ENCODE measurements at regions not wholly inside any gene's neighbourhood (a gene's known extent, or its start where the extent isn't known, plus 50 kb on each side); places are given as distances from the start of the nearest gene placed in this dataset.

- H3K27ac ChIP-seq (ENCODE audit: low read depth, low read length): no peak overlapping the region
- no peaks in the 10 kb centered on the region for H3K4me1 ChIP-seq (ENCODE audit: control insufficient read depth, low read length)
Measured at GRCh38 chr2:66872986-66873754, 438.2 kb downstream of the MEIS1 start.

GRCh38 chr2:66874411-66874810, 439.5 kb downstream of the MEIS1 start:
- Histone ChIP-seq H3K27me3 (ENCODE audit: control insufficient read depth, low read length) (no peaks in the 10 kb centered on the region), H3K9me2 (replicated peaks; ENCODE audit: control insufficient read depth, low read length) (no peaks in the 10 kb centered on the region), H3K4me3 (ENCODE audit: low read length) (no peak overlapping the region), H3K36me3 (ENCODE audit: control insufficient read depth, low read length) (no peaks in the 10 kb centered on the region), H4K20me1 (ENCODE audit: control insufficient read depth, insufficient read depth, low read depth, low read length) (no peaks in the 10 kb centered on the region), H3K79me2 (ENCODE audit: control insufficient read depth, low read length) (no peaks in the 10 kb centered on the region), H3K27ac (ENCODE audit: low read depth, low read length) (no peak overlapping the region), H3K4me2 (ENCODE audit: low read length) (no peak overlapping the region), H3F3A (ENCODE audit: control insufficient read depth, insufficient read depth) (no peaks in the 10 kb centered on the region), H3K9me3 (ENCODE audit: control insufficient read depth, insufficient read depth, low read length) (no peaks in the 10 kb centered on the region), H3K4me1 (ENCODE audit: control insufficient read depth, low read length) (no peaks in the 10 kb centered on the region)
- TF ChIP-seq EZH2phosphoT487 (IDR thresholded peaks at IDR 0.05; ENCODE audit: borderline replicate concordance, low read length) (no peak), CTCF (IDR thresholded peaks at IDR 0.05; ENCODE audit: low read depth, low read length, poor library complexity, severe bottlenecking) (no peak)

More at GRCh38 chr2:66872986-66873754, 438.2 kb downstream of the MEIS1 start:
- Histone ChIP-seq H3K4me2 (ENCODE audit: low read length) (no peak overlapping the region), H3K9me3 (ENCODE audit: control insufficient read depth, insufficient read depth, low read length) (no peaks in the 10 kb centered on the region), H3K4me3 (ENCODE audit: low read length) (no peak overlapping the region), H3F3A (ENCODE audit: control insufficient read depth, insufficient read depth) (no peaks in the 10 kb centered on the region), H3K79me2 (ENCODE audit: control insufficient read depth, low read length) (no peaks in the 10 kb centered on the region), H4K20me1 (ENCODE audit: control insufficient read depth, insufficient read depth, low read depth, low read length) (no peaks in the 10 kb centered on the region), H3K9me2 (replicated peaks; ENCODE audit: control insufficient read depth, low read length) (no peaks in the 10 kb centered on the region), H3K36me3 (ENCODE audit: control insufficient read depth, low read length) (no peaks in the 10 kb centered on the region), H3K27me3 (ENCODE audit: control insufficient read depth, low read length) (no peaks in the 10 kb centered on the region)
- TF ChIP-seq EZH2phosphoT487 (IDR thresholded peaks at IDR 0.05; ENCODE audit: borderline replicate concordance, low read length): no peak

GRCh38 chr2:66875941-66876462, 441.1 kb downstream of the MEIS1 start:
- Histone ChIP-seq H3K27ac (ENCODE audit: low read depth, low read length) (no peak overlapping the region), H3K4me1 (ENCODE audit: control insufficient read depth, low read length) (no peaks in the 10 kb centered on the region), H4K20me1 (ENCODE audit: control insufficient read depth, insufficient read depth, low read depth, low read length) (no peaks in the 10 kb centered on the region), H3F3A (ENCODE audit: control insufficient read depth, insufficient read depth) (no peaks in the 10 kb centered on the region), H3K4me2 (ENCODE audit: low read length) (no peak overlapping the region), H3K27me3 (ENCODE audit: control insufficient read depth, low read length) (no peaks in the 10 kb centered on the region), H3K4me3 (ENCODE audit: low read length) (no peak overlapping the region), H3K9me2 (replicated peaks; ENCODE audit: control insufficient read depth, low read length) (no peaks in the 10 kb centered on the region), H3K36me3 (ENCODE audit: control insufficient read depth, low read length) (no peaks in the 10 kb centered on the region), H3K9me3 (ENCODE audit: control insufficient read depth, insufficient read depth, low read length) (no peaks in the 10 kb centered on the region), H3K79me2 (ENCODE audit: control insufficient read depth, low read length) (no peaks in the 10 kb centered on the region)
- TF ChIP-seq EZH2phosphoT487 (IDR thresholded peaks at IDR 0.05; ENCODE audit: borderline replicate concordance, low read length): no peak
- no peak for TF ChIP-seq CTCF (IDR thresholded peaks at IDR 0.05; ENCODE audit: low read depth, low read length, poor library complexity, severe bottlenecking)

DNA sequence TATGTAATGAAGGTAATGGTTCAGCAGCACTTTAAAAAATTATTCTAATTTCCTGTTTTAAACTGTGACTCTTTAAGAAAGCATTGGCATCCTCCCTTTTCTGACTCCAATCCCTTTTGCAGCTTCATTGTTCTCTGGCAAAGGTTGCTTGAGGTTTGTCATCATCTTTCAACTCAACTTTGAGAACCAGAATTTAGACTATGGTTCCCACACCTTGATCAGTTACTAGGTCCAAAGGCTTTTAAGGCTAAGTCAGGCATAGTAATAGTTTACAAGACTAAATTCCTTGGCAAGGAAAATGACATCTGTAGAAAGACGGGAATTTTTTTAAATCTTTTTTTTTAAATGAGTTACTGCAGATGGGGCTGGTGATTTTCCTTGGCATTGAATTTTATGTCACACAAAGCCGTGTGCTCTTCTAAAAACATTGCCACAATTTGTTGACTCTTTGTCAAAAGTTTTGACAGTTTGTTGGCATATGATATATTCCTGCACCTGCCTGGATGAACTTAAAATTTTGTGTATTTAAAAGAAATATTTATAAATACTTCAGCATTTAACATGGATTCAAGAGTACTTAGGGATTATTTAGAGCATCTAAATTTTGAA, 451.0 kb downstream of the MEIS1 start:
- H3K4me1 ChIP-seq (ENCODE audit: control insufficient read depth, low read length): no peaks in the 10 kb centered on the region
- H3K79me2 ChIP-seq (ENCODE audit: control insufficient read depth, low read length): no peaks in the 10 kb centered on the region
- no peak overlapping the region for H3K4me2 ChIP-seq (ENCODE audit: low read length)
- no peaks in the 10 kb centered on the region for H3K9me3 ChIP-seq (ENCODE audit: control insufficient read depth, insufficient read depth, low read length)
- no peak overlapping the region for H3K4me3 ChIP-seq (ENCODE audit: low read length)
- no peak overlapping the region for H3K27ac ChIP-seq (ENCODE audit: low read depth, low read length)
- no peaks in the 10 kb centered on the region for H4K20me1 ChIP-seq (ENCODE audit: control insufficient read depth, insufficient read depth, low read depth, low read length)
- H3K36me3 ChIP-seq (ENCODE audit: control insufficient read depth, low read length): no peaks in the 10 kb centered on the region
- H3F3A ChIP-seq (ENCODE audit: control insufficient read depth, insufficient read depth): no peaks in the 10 kb centered on the region
- no peaks in the 10 kb centered on the region for H3K27me3 ChIP-seq (ENCODE audit: control insufficient read depth, low read length)
- no peaks in the 10 kb centered on the region for H3K9me2 ChIP-seq (replicated peaks; ENCODE audit: control insufficient read depth, low read length)
- TF ChIP-seq EZH2phosphoT487 (IDR thresholded peaks at IDR 0.05; ENCODE audit: borderline replicate concordance, low read length): no peak
- no peak for TF ChIP-seq CTCF (IDR thresholded peaks at IDR 0.05; ENCODE audit: low read depth, low read length, poor library complexity, severe bottlenecking)
